ENCODE measurements at regions not wholly inside any gene's neighbourhood (a gene's known extent, or its start where the extent isn't known, plus 50 kb on each side); places are given as distances from the start of the nearest gene placed in this dataset.
"Not testable (repeated sequence)": the region's sequence is repeated elsewhere in the genome, so short reads cannot be mapped to it uniquely, and the experiment has no call there.

DNA sequence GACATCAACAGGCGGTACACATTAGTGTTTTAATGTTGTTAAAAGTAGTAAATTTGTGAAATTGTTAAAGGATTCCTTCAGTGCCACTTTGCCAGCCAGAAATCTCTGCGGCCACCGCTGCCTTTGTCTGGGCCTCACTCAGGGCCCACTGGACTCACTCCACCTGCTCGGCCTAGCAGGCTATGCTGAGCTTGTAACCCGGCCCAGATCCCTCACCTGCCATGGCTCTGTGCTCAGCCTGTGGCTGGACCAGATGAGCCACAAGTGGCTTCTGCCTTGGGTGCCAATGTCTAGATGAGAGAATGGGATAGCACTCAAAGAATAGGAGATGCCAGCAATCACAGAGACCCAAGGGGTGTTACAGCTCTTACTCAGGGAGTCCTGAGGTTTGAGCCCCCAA, 1228.0 kb downstream of the DIAPH3 start:
- no peak for DNase-seq (ENCODE audit: low read depth, low spot score)
- Histone ChIP-seq H3K27ac (ENCODE audit: low read length) (no peak overlapping the region), H3K27me3 (ENCODE audit: control insufficient read depth, insufficient read depth, low read length) (no peaks in the 10 kb centered on the region), H3K9me3 (ENCODE audit: control insufficient read depth, insufficient read depth, low read length) (no peaks in the 10 kb centered on the region), H3K4me1 (ENCODE audit: control insufficient read depth, insufficient read depth, low read length) (peaks cover 2% of the 10 kb centered on the region; the same call in 1 of the 2 replicates), H3K4me3 (ENCODE audit: low read length) (no peak overlapping the region), H3K36me3 (ENCODE audit: control insufficient read depth, insufficient read depth, low read length) (no peaks in the 10 kb centered on the region)
- WGBS (ENCODE audit: insufficient coverage, insufficient read length), result 100% methylated on average over 1 of the region's 5 CpGs

GRCh38 chr13:58946274-58946673, 1217.5 kb downstream of the DIAPH3 start:
- no peak overlapping the region for H3K4me3 ChIP-seq (ENCODE audit: low read length)
- H3K36me3 ChIP-seq (ENCODE audit: control insufficient read depth, insufficient read depth, low read length), result no peaks in the 10 kb centered on the region
- H3K27ac ChIP-seq (ENCODE audit: low read length), result no peak overlapping the region
- H3K4me1 ChIP-seq (ENCODE audit: control insufficient read depth, insufficient read depth, low read length), result no peaks in the 10 kb centered on the region
- no peak for DNase-seq (ENCODE audit: low read depth, low spot score)
- no CpG with 5 or more reads among the region's 1 CpG for WGBS (ENCODE audit: insufficient coverage, insufficient read length)
- H3K27me3 ChIP-seq (ENCODE audit: control insufficient read depth, insufficient read depth, low read length), result no peaks in the 10 kb centered on the region
- no peaks in the 10 kb centered on the region; the same call in 1 of the 2 replicates for H3K9me3 ChIP-seq (ENCODE audit: control insufficient read depth, insufficient read depth, low read length)

- no peak overlapping the region for H3K4me3 ChIP-seq (ENCODE audit: low read length)
- WGBS (ENCODE audit: insufficient coverage, insufficient read length), result no CpG with 5 or more reads among the region's 9 CpGs
- no peak overlapping the region for H3K27ac ChIP-seq (ENCODE audit: low read length)
- H3K9me3 ChIP-seq (ENCODE audit: control insufficient read depth, insufficient read depth, low read length), result no peaks in the 10 kb centered on the region; the same call in 1 of the 2 replicates
- no peak for DNase-seq (ENCODE audit: low read depth, low spot score)
- H3K27me3 ChIP-seq (ENCODE audit: control insufficient read depth, insufficient read depth, low read length), result no peaks in the 10 kb centered on the region
- H3K4me1 ChIP-seq (ENCODE audit: control insufficient read depth, insufficient read depth, low read length), result no peaks in the 10 kb centered on the region
- no peaks in the 10 kb centered on the region for H3K36me3 ChIP-seq (ENCODE audit: control insufficient read depth, insufficient read depth, low read length)
Observed at GRCh38 chr13:58949646-58950045, 1214.1 kb downstream of the DIAPH3 start.

DNA sequence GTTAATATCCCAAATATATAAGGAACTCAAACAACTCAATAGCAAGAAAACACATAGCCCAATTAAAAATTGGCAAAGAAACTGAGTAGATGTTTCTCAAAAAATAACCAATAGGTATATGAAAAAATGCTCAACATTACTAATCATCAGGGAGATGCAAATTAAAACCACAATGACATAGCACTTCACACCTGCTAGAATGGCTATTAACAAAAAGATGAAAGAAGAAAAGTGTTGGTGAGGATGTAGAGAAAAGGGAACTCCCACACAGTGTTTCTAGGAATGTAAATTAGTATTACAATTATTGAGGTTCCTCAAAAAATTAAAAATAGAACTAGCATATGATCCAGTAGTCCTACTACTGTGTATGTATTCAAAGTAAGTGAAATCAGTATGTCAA, 1212.8 kb downstream of the DIAPH3 start:
- no peak overlapping the region for H3K27ac ChIP-seq (ENCODE audit: low read length)
- no peak overlapping the region for H3K4me3 ChIP-seq (ENCODE audit: low read length)
- no peaks in the 10 kb centered on the region for H3K4me1 ChIP-seq (ENCODE audit: control insufficient read depth, insufficient read depth, low read length)
- H3K36me3 ChIP-seq (ENCODE audit: control insufficient read depth, insufficient read depth, low read length), result no peaks in the 10 kb centered on the region
- no peak for DNase-seq (ENCODE audit: low read depth, low spot score)
- no peaks in the 10 kb centered on the region; the same call in 1 of the 2 replicates for H3K9me3 ChIP-seq (ENCODE audit: control insufficient read depth, insufficient read depth, low read length)
- no peaks in the 10 kb centered on the region for H3K27me3 ChIP-seq (ENCODE audit: control insufficient read depth, insufficient read depth, low read length)

- WGBS (ENCODE audit: insufficient coverage, insufficient read length), result no CpG with 5 or more reads among the region's 1 CpG
Observed at GRCh38 chr13:58953638-58954037, 1210.1 kb downstream of the DIAPH3 start.

DNA sequence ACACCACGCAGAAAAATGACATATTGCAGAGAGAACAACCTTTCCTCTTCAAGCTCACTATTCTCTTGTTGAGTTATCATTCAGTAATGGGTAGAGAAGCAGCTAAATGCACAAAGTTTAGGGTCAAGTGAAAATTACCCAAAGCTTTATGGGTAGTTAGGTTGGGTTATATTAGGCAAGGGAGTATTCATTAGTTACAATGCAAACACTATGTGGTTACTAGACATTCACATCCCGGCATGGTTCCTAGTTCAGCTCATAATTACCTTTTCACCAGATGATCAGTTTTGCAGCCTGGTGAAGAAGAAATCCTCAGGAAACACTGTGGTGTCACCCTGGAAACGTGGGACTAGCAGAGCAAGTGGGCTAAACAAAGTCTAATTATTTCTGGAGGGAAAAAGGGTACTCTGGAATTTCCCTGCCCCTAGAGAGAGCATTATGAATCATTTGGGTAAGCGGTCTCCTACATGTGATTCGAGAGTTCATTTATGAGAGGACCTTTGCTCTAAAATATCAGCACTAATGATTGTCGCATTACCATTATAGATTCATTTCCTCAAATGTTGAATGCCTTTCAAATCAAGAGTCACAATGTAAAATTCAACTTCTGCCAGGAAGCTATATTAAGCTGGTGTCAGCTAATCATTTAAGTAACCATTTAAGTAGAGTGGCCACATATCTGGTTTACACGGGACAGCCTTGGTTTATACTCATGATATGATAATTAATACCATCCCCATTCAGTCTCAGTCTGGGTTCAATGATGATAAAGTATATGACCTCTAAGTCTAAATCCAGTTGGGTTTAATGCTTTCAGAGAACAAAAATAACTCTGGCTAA, 1208.0 kb downstream of the DIAPH3 start:
- Histone ChIP-seq H3K36me3 (ENCODE audit: control insufficient read depth, insufficient read depth, low read length) (no peaks in the 10 kb centered on the region), H3K27me3 (ENCODE audit: control insufficient read depth, insufficient read depth, low read length) (no peaks in the 10 kb centered on the region), H3K4me1 (ENCODE audit: control insufficient read depth, insufficient read depth, low read length) (no peaks in the 10 kb centered on the region), H3K9me3 (ENCODE audit: control insufficient read depth, insufficient read depth, low read length) (no peaks in the 10 kb centered on the region), H3K4me3 (ENCODE audit: low read length) (no peak overlapping the region), H3K27ac (ENCODE audit: low read length) (no peak overlapping the region)
- no peak for DNase-seq (ENCODE audit: low read depth, low spot score)
- WGBS (ENCODE audit: insufficient coverage, insufficient read length), result no CpG with 5 or more reads among the region's 7 CpGs

More at GRCh38 chr13:58953638-58954037, 1210.1 kb downstream of the DIAPH3 start:
- H3K9me3 ChIP-seq (ENCODE audit: control insufficient read depth, insufficient read depth, low read length), result no peaks in the 10 kb centered on the region; the same call in 1 of the 2 replicates
- H3K36me3 ChIP-seq (ENCODE audit: control insufficient read depth, insufficient read depth, low read length), result no peaks in the 10 kb centered on the region
- H3K4me1 ChIP-seq (ENCODE audit: control insufficient read depth, insufficient read depth, low read length), result no peaks in the 10 kb centered on the region
- DNase-seq (ENCODE audit: low read depth, low spot score), result no peak
- no peak overlapping the region for H3K27ac ChIP-seq (ENCODE audit: low read length)
- no peaks in the 10 kb centered on the region for H3K27me3 ChIP-seq (ENCODE audit: control insufficient read depth, insufficient read depth, low read length)
- H3K4me3 ChIP-seq (ENCODE audit: low read length), result no peak overlapping the region

DNA sequence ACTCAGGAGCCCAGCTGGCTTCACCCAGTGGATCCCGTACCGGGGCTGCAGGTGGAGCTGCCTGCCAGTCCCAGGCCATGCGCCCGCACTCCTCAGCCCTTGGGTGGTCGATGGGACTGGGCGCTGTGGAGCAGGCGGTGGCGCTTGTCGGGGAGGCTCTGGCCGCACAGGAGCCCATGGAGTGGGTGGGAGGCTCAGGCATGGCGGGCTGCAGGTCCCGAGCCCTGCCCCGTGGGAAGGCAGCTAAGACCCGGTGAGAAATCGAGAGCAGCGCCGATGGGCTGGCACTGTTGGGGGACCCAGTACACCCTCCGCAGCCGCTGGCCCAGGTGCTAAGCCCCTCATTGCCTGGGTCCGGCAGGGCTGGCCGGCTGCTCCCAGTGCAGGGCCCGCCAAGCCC, 1205.6 kb downstream of the DIAPH3 start:
- not testable (repeated sequence) for H3K36me3 ChIP-seq (ENCODE audit: control insufficient read depth, insufficient read depth, low read length); H3K27me3 ChIP-seq (ENCODE audit: control insufficient read depth, insufficient read depth, low read length); DNase-seq (ENCODE audit: low read depth, low spot score); H3K4me3 ChIP-seq (ENCODE audit: low read length); H3K27ac ChIP-seq (ENCODE audit: low read length); H3K4me1 ChIP-seq (ENCODE audit: control insufficient read depth, insufficient read depth, low read length); H3K9me3 ChIP-seq (ENCODE audit: control insufficient read depth, insufficient read depth, low read length)
- WGBS (ENCODE audit: insufficient coverage, insufficient read length), result no CpG with 5 or more reads among the region's 22 CpGs

- no peak overlapping the region for H3K27ac ChIP-seq (ENCODE audit: low read length)
- DNase-seq (ENCODE audit: low read depth, low spot score), result no peak
- no CpG with 5 or more reads among the region's 2 CpGs for WGBS (ENCODE audit: insufficient coverage, insufficient read length)
Observed at GRCh38 chr13:58960888-58961287, 1202.8 kb downstream of the DIAPH3 start.

DNA sequence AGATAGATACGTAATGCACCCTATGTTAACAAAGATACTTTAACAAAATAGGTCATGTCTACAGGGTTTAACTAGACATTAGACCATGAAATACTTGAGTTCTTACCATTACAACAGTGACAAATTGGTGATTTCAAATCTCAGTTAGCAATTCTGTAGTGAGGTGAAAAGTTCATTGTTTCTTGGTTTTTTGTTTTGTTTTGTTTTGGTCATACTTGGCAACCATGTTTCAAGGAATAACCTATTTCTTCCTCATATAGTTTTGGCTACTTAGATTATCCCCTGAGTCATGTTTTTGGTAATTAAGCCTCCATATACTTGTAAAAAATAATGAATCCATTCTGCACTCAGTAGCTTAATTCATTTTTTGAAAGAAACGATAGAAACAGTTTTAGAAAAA, 1200.4 kb downstream of the DIAPH3 start:
- H3K9me3 ChIP-seq (ENCODE audit: control insufficient read depth, insufficient read depth, low read length), result no peaks in the 10 kb centered on the region
- no peaks in the 10 kb centered on the region for H3K36me3 ChIP-seq (ENCODE audit: control insufficient read depth, insufficient read depth, low read length)
- no CpG with 5 or more reads among the region's 2 CpGs for WGBS (ENCODE audit: insufficient coverage, insufficient read length)
- no peaks in the 10 kb centered on the region for H3K4me1 ChIP-seq (ENCODE audit: control insufficient read depth, insufficient read depth, low read length)
- no peak overlapping the region for H3K4me3 ChIP-seq (ENCODE audit: low read length)
- DNase-seq (ENCODE audit: low read depth, low spot score), result no peak
- no peak overlapping the region for H3K27ac ChIP-seq (ENCODE audit: low read length)
- no peaks in the 10 kb centered on the region for H3K27me3 ChIP-seq (ENCODE audit: control insufficient read depth, insufficient read depth, low read length)

More at GRCh38 chr13:58960888-58961287, 1202.8 kb downstream of the DIAPH3 start:
- Histone ChIP-seq H3K27me3 (ENCODE audit: control insufficient read depth, insufficient read depth, low read length) (no peaks in the 10 kb centered on the region), H3K9me3 (ENCODE audit: control insufficient read depth, insufficient read depth, low read length) (no peaks in the 10 kb centered on the region), H3K4me3 (ENCODE audit: low read length) (no peak overlapping the region), H3K36me3 (ENCODE audit: control insufficient read depth, insufficient read depth, low read length) (no peaks in the 10 kb centered on the region), H3K4me1 (ENCODE audit: control insufficient read depth, insufficient read depth, low read length) (no peaks in the 10 kb centered on the region)

DNA sequence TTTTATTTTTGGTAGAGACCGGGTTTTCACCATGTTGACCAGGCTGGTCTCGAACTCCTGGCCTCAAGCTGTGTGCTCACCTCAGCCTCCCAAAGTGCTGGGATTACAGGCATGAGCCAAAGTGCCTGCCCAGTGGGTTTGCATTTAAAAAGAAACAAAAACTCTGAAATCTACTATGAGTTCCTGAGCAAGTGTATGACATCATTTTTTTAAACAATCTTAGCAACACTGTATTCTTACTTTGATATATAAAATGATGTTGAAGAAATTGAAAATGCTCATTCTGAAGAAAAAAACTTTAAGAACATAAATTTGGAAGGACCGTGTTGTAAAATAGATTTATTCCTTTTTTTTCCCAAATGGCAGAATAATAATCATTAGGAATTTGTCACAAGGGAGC, 1199.7 kb downstream of the DIAPH3 start:
- H3K36me3 ChIP-seq (ENCODE audit: control insufficient read depth, insufficient read depth, low read length), result no peaks in the 10 kb centered on the region
- no peaks in the 10 kb centered on the region for H3K9me3 ChIP-seq (ENCODE audit: control insufficient read depth, insufficient read depth, low read length)
- no peaks in the 10 kb centered on the region for H3K27me3 ChIP-seq (ENCODE audit: control insufficient read depth, insufficient read depth, low read length)
- DNase-seq (ENCODE audit: low read depth, low spot score), result no peak
- H3K27ac ChIP-seq (ENCODE audit: low read length), result no peak overlapping the region
- WGBS (ENCODE audit: insufficient coverage, insufficient read length), result no CpG with 5 or more reads among the region's 3 CpGs
- no peaks in the 10 kb centered on the region for H3K4me1 ChIP-seq (ENCODE audit: control insufficient read depth, insufficient read depth, low read length)
- no peak overlapping the region for H3K4me3 ChIP-seq (ENCODE audit: low read length)

- WGBS (ENCODE audit: insufficient coverage, insufficient read length), result no CpG with 5 or more reads among the region's 6 CpGs
Observed at GRCh38 chr13:58977085-58977484, 1186.6 kb downstream of the DIAPH3 start.

More at GRCh38 chr13:58977085-58977484, 1186.6 kb downstream of the DIAPH3 start:
- H3K4me3 ChIP-seq (ENCODE audit: low read length), result no peak overlapping the region
- DNase-seq (ENCODE audit: low read depth, low spot score), result no peak
- H3K4me1 ChIP-seq (ENCODE audit: control insufficient read depth, insufficient read depth, low read length), result no peaks in the 10 kb centered on the region
- no peak overlapping the region for H3K27ac ChIP-seq (ENCODE audit: low read length)
- no peaks in the 10 kb centered on the region for H3K27me3 ChIP-seq (ENCODE audit: control insufficient read depth, insufficient read depth, low read length)
- no peaks in the 10 kb centered on the region for H3K36me3 ChIP-seq (ENCODE audit: control insufficient read depth, insufficient read depth, low read length)
- no peaks in the 10 kb centered on the region for H3K9me3 ChIP-seq (ENCODE audit: control insufficient read depth, insufficient read depth, low read length)
